Keratinocyte (primary cell): ENCODE measurements at regions not wholly inside any gene's neighbourhood (a gene's known extent, or its start where the extent isn't known, plus 50 kb on each side); places are given as distances from the start of the nearest gene placed in this dataset.
"Not testable (repeated sequence)": the region's sequence is repeated elsewhere in the genome, so short reads cannot be mapped to it uniquely, and the experiment has no call there.

Source experiments
- CTCF ChIP-seq, 3 experiments: IDR thresholded peaks in 1 of 3; conservative IDR thresholded peaks in 1 of 3; optimal IDR thresholded peaks in 1 of 3; 2 replicates in 2 of 3; 3 replicates in 1 of 3; pipeline versions ENCODE3 to v1.5.1; 2011; ENCODE audit warnings: low read length in 3 of 3, mild to moderate bottlenecking in 3 of 3, moderate library complexity in 2 of 3, control low read depth in 1 of 3, inconsistent platforms in 1 of 3; ENCODE audit not compliant: insufficient read depth in 2 of 3; ENCODE audit errors: extremely low read depth in 1 of 3
- EZH2 ChIP-seq: IDR thresholded peaks from one replicate; pipeline ENCODE4 v1.6.1; 2012; ENCODE audit warnings: inconsistent platforms, mild to moderate bottlenecking, low read length, moderate library complexity

DNA sequence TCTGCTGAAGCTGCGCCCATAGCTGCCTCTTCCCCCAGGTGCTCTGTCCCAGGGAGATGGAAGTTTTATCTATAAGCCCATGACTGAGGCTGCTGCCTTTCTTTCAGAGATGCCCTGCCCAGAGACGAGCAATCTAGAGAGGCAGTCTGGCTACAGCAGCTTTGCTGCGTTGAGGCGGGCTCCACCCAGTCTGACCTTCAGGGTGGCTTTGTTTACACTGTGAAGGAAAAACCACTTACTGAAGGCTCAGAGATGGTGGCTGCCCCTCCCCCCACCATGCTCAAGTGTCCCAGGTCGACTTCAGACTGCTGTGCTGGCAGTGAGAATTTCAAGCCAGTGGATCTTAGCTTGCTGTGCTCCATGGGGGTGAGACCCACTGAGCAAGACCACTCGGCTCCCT is 1029.9 kb upstream of the COX7C start:
- TF ChIP-seq CTCF (optimal IDR thresholded peaks at IDR 0.05 in 1 of 3, IDR thresholded peaks at IDR 0.05 in 1 of 3, conservative IDR thresholded peaks at IDR 0.05 in 1 of 3; ENCODE audit: extremely low read depth in 1 of 3, insufficient read depth in 2 of 3, low read length in 3 of 3); EZH2: not testable (repeated sequence)
